ENCODE measurements at regions not wholly inside any gene's neighbourhood (a gene's known extent, or its start where the extent isn't known, plus 50 kb on each side); places are given as distances from the start of the nearest gene placed in this dataset.

DNA sequence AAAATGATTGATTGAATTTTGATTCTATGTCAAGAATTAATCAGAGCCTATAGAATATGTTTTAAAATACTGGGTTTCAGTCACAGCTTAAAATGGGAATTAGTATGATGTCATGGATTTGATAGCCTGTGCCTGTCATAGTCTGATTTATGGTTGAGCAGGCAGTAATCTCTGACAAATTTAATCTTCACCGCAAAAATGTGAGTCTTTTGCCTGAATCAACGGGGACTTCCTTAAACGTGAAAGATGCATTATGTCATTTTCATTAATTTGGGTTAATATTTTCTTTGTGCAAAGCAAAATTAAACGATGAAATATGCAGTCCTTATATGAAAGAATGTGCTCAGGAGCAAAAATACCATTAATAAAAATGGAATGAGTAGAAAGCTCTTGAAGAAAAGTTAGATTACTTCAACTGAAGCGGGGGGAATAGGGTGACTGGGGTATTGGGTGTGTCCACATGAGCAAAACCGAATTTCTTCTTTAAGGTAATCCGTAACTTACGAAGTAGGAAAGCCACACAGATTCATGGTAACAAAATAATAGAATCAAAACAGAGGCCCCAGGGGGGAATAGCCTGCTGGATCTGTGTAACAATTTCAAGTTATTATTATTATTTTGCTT, 339.6 kb upstream of the NOX3 start:
- no peak for DNase-seq (ENCODE audit: low read depth)
- TF ChIP-seq, protein P1, sequence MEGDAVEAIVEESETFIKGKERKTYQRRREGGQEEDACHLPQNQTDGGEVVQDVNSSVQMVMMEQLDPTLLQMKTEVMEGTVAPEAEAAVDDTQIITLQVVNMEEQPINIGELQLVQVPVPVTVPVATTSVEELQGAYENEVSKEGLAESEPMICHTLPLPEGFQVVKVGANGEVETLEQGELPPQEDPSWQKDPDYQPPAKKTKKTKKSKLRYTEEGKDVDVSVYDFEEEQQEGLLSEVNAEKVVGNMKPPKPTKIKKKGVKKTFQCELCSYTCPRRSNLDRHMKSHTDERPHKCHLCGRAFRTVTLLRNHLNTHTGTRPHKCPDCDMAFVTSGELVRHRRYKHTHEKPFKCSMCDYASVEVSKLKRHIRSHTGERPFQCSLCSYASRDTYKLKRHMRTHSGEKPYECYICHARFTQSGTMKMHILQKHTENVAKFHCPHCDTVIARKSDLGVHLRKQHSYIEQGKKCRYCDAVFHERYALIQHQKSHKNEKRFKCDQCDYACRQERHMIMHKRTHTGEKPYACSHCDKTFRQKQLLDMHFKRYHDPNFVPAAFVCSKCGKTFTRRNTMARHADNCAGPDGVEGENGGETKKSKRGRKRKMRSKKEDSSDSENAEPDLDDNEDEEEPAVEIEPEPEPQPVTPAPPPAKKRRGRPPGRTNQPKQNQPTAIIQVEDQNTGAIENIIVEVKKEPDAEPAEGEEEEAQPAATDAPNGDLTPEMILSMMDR (IDR thresholded peaks at IDR 0.05; ENCODE audit: insufficient read depth, low read depth, low read length, missing control alignments), result no peak
- H3K4me3 ChIP-seq (ENCODE audit: low read depth, low read length), result no peak overlapping the region

DNA sequence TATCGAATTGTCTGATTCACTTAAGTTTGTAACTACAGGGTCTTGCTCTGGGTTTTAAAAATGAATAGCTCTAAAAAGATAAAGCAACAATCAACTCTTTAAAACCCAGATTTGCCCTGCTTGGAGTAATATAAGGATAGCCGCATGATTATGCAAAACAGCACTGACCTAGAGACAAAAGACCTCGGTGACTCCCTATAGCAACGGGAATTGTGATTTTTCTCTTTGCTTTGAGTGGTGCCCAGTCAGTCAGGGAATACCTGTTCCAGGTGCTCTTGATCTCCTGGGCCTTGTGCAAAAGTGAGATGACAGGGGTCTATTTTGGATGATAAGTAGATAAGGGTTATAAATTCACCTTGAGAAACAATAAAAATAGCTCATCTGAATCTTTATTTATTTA, 336.3 kb upstream of the NOX3 start:
- no peak for DNase-seq (ENCODE audit: low read depth)
- TF ChIP-seq, protein P1 (IDR thresholded peaks at IDR 0.05; ENCODE audit: insufficient read depth, low read depth, low read length, missing control alignments), result no peak
- H3K4me3 ChIP-seq (ENCODE audit: low read depth, low read length), result no peak overlapping the region

DNA sequence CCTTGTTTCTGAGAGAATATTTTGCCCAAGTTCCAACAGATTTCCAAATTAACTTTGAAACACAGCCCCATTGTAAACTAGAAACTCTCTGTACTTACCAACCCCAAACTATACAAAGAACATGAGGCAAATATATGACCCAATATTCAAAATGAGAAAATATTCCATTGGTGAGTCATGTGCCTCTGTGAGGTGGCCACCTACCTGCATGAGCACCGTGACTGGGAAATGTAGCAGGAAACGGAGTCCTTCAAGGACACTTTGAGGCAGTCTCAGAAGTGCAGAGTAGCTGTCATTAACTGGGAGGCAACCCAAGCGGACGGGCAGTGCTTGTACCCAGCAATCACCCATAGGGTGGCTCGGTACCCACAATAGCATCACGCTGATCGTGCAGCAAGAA, 335.5 kb upstream of the NOX3 start:
- TF ChIP-seq, protein P1 (IDR thresholded peaks at IDR 0.05; ENCODE audit: insufficient read depth, low read depth, low read length, missing control alignments), result no peak
- H3K4me3 ChIP-seq (ENCODE audit: low read depth, low read length), result no peak overlapping the region
- no peak for DNase-seq (ENCODE audit: low read depth)

DNA sequence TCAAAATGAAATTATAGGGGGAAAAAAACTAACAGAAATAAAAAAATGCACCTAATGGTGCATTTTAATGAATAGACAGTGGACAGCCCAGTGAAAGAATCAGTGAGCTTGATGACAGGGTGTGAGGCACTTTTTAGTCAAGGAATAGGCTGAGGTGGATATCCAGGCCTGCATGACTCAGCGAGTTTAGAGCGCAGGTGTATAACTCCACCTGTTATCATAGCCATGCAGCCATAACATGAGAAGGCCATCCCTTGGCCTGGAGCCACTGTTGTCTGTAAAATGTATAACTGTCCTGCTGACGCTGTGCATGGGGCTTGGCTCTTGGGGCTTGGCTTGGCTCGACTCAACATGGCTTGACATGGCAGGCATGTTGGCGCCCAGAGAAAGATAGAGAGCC, 331.5 kb upstream of the NOX3 start:
- TF ChIP-seq, protein P1 (IDR thresholded peaks at IDR 0.05; ENCODE audit: insufficient read depth, low read depth, low read length, missing control alignments), result no peak
- DNase-seq (ENCODE audit: low read depth), result no peak
- no peak overlapping the region for H3K4me3 ChIP-seq (ENCODE audit: low read depth, low read length)

DNA sequence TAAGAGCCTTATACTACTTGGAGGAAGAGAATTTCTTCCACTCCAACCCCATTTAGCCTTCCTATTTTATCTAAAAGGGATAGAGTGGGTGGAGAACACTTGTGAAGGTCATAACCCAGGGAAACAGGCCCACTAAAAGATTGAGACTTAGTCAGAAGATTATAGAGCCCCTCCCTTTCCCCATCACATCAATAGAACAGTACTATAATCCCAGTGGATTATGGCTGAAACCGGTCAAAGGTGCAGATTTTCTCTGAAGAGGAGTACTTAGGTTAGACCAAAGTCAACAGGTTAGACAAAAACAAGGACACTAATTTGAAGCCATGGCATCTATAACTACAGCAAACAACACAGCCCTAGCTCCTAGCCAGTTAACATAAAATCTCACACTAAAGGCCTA, 330.9 kb upstream of the NOX3 start:
- TF ChIP-seq, protein P1 (IDR thresholded peaks at IDR 0.05; ENCODE audit: insufficient read depth, low read depth, low read length, missing control alignments), result no peak

DNA sequence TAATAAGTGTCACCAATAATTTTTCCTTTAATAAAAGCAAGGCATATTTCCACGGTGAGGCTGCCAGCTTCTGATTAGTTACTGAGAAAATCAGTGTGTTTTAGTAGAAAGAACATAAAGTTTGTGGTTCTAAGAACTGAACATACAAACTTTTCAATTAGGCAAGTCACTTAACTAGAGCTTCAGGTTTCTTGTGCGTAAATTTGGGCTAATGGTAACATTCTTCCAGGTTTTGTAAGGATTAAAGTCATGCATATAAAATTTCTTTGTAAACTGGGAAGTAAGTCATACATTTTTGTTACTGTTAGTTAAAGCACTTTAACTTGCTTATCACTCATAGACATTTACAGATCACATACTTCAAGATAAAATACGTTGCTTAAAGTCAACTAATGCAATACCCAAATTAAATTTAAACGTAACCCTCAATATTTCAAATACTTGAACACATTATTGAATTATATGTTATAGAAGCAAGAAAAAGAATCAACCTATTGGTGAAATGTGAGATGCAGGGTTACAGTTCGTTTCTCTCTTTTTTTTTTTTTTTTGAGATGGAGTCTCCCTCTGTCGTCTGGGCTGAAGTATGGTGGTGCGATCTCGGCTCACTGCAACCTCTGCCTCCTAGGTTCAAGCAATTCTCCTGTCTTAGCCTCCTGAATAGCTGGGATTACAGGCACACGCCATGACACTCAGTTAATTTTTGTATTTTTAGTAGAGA, 327.3 kb upstream of the NOX3 start:
- TF ChIP-seq, protein P1 (IDR thresholded peaks at IDR 0.05; ENCODE audit: insufficient read depth, low read depth, low read length, missing control alignments), result no peak
- no peak overlapping the region for H3K4me3 ChIP-seq (ENCODE audit: low read depth, low read length)
- DNase-seq (ENCODE audit: low read depth), result no peak

More for the DNA sequence above, 330.9 kb upstream of the NOX3 start:
- H3K4me3 ChIP-seq (ENCODE audit: low read depth, low read length), result no peak overlapping the region
- no peak for DNase-seq (ENCODE audit: low read depth)
